ENCODE measurements at regions not wholly inside any gene's neighbourhood (a gene's known extent, or its start where the extent isn't known, plus 50 kb on each side); places are given as distances from the start of the nearest gene placed in this dataset.

DNA sequence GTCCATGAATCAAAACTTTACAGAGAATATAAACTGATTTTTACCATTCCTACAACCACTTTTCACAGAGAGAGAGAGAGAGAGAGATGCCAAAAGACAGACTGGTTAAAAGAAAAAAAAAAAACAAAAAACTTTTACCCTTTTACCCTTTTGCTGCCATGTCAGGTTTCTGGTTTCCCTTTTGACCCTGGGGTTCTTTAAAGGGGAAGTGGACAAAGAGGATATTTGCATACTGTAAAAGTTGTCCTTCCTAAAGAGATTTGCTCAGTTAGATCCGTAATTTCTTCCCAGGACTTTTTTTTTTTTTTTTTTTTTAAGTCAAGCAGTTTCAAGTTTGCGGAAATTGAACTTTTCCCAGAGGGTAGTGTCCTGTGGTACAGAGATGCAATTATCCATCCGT is 287.8 kb upstream of the RGS18 start:
- Mint-ChIP-seq H3K27ac (no peak overlapping the region), H3K9me3 (peaks cover 6% of the 10 kb centered on the region), H3K4me3 (no peak overlapping the region), H3K36me3 (no peaks in the 10 kb centered on the region), H3K4me1 (no peaks in the 10 kb centered on the region)
- no peak for DNase-seq (ENCODE audit: low spot score in 2 of 2)
- no peak for ATAC-seq

DNA sequence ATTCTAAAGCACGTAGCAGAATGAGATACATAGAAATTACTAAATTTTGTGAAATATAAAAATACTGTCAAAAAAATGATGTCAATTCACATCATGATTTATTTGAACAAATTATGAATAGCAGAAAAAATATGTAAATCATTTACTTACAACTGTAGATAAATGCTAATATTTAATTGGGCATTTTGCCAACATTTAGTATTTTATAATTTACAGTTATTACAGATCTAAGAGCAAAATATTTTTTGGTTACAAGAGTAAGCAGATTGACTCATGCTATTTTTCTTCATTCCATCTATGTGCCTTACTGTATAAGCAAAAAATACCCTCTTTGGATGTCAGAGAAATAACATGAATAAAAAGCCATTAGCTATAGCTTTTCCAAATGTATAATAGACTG is 282.3 kb upstream of the RGS18 start:
- ATAC-seq: no peak
- H3K4me1 Mint-ChIP-seq: no peaks in the 10 kb centered on the region

DNA sequence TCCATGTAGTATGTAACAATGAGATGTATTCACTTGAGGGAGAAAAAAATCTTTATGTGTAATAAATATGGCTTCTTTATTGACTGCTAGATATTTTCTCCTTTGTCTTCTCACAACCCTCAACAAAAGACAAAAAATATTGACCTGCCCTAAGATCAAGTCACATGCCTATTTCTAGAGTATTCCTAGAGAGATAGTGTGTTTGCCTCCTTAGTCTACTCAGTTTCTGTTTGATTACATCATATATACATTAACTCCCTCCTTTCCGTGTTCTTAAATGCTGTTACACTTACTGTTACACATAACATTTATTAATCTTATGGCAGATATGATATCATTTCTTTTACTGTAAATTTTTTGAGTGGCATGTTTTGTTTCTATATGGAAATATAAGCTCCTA is 281.6 kb upstream of the RGS18 start:
- H3K36me3 Mint-ChIP-seq: no peaks in the 10 kb centered on the region
- no peaks in the 10 kb centered on the region for H3K4me1 Mint-ChIP-seq
- ATAC-seq (no peak), DNase-seq (ENCODE audit: low spot score in 2 of 2) (no peak)
- peaks cover 6% of the 10 kb centered on the region for H3K9me3 Mint-ChIP-seq
- no peak overlapping the region for H3K4me3 Mint-ChIP-seq
- H3K27ac Mint-ChIP-seq: no peak overlapping the region

More for the DNA sequence above, 282.3 kb upstream of the RGS18 start:
- H3K36me3 Mint-ChIP-seq: no peaks in the 10 kb centered on the region
- H3K27ac Mint-ChIP-seq: no peak overlapping the region
- DNase-seq (ENCODE audit: low spot score in 2 of 2): no peak
- H3K4me3 Mint-ChIP-seq: no peak overlapping the region
- H3K9me3 Mint-ChIP-seq: peaks cover 4% of the 10 kb centered on the region

DNA sequence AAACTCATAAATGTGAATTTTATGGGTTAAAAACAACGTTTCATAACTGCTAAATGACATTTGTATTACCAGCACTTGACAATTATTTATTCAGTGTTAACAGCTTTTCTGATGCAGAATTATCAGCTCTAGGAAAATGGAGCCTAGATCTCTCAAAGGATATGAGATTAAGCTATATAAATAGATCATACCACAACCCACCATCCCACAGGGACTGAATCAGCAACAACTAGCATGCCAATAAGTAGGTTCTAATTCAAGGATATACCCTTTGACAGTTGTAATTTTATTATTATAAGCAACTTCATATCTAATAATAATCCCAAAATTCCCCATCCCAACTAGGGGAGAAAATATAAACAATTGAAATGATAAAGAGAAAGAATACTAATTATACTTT is 275.4 kb upstream of the RGS18 start:
- H3K27ac Mint-ChIP-seq: no peak overlapping the region
- peaks cover 3% of the 10 kb centered on the region for H3K9me3 Mint-ChIP-seq
- H3K4me1 Mint-ChIP-seq: no peaks in the 10 kb centered on the region
- ATAC-seq (no peak), DNase-seq (ENCODE audit: low spot score in 2 of 2) (no peak)
- no peaks in the 10 kb centered on the region for H3K36me3 Mint-ChIP-seq
- no peak overlapping the region for H3K4me3 Mint-ChIP-seq

GRCh38 chr1:191886977-191887376 is 271.3 kb upstream of the RGS18 start:
- H3K27ac Mint-ChIP-seq: no peak overlapping the region
- DNase-seq (ENCODE audit: low spot score in 2 of 2) (no peak), ATAC-seq (no peak)
- peaks cover 5% of the 10 kb centered on the region for H3K9me3 Mint-ChIP-seq
- H3K36me3 Mint-ChIP-seq: no peaks in the 10 kb centered on the region
- H3K4me1 Mint-ChIP-seq: no peaks in the 10 kb centered on the region
- no peak overlapping the region for H3K4me3 Mint-ChIP-seq

- DNase-seq (ENCODE audit: low spot score in 2 of 2): no peak
Observed at GRCh38 chr1:191888996-191889622, 269.2 kb upstream of the RGS18 start.

DNA sequence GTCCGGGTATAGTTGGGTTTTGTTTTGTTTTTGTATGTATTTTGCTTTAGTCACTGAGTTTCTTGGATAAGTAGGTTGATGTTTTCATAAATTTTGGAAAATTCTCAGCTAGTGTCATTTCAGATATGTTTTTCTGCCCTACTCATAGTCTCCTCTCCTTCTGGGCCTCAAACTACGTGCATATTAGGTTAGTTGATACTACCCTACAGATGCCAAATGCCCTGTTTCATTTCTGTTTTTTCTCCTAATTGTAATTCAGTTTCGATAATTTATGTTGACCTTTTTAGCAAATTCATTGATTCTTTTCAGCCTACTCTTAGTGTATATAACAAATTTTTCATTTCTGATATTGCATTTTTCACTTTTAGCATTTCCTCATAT is 268.6 kb upstream of the RGS18 start:
- H3K27ac Mint-ChIP-seq: no peak overlapping the region
- no peaks in the 10 kb centered on the region for H3K4me1 Mint-ChIP-seq
- DNase-seq (ENCODE audit: low spot score in 2 of 2) (no peak), ATAC-seq (no peak)
- no peaks in the 10 kb centered on the region for H3K36me3 Mint-ChIP-seq
- no peak overlapping the region for H3K4me3 Mint-ChIP-seq
- H3K9me3 Mint-ChIP-seq: peaks cover 9% of the 10 kb centered on the region

More at GRCh38 chr1:191888996-191889622, 269.2 kb upstream of the RGS18 start:
- Mint-ChIP-seq H3K4me3 (no peak overlapping the region), H3K36me3 (no peaks in the 10 kb centered on the region), H3K27ac (no peak overlapping the region), H3K4me1 (no peaks in the 10 kb centered on the region), H3K9me3 (peaks cover 9% of the 10 kb centered on the region)
- ATAC-seq: no peak

DNA sequence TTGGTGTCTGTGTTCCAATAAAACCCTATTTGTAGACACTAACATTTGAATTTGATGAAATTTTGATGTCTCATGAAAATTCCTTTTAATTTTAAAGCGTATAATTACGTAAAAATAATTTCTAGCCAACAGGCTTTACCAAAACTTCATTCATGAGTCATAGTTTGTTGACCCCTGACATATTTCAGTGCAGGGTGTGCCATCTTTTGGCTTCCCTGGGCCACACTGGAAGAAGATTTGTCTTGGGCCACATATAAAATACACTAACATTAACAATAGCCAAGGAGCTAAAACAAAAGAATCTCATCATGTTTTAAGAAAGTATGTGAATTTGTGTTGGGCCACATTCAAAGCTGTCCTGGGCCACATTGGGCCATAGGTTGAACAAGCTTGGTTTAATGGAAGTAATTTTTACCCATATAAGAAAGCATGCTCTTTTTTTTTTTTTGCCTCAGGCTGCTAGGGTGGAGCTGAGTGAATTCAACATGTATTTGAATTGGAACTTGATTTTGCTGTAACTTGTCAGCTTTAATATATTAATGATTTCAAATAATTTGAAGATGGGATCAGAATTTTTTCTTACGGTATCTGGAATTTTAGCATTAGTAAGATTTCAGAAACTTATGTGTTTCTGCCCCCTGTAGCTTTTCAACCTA is 267.7 kb upstream of the RGS18 start:
- ATAC-seq (no peak), DNase-seq (ENCODE audit: low spot score in 2 of 2) (no peak)
- no peaks in the 10 kb centered on the region for H3K4me1 Mint-ChIP-seq
- no peak overlapping the region for H3K27ac Mint-ChIP-seq
- no peak overlapping the region for H3K4me3 Mint-ChIP-seq
- no peaks in the 10 kb centered on the region for H3K36me3 Mint-ChIP-seq
- peaks cover 9% of the 10 kb centered on the region for H3K9me3 Mint-ChIP-seq

GRCh38 chr1:191892716-191893115 is 265.5 kb upstream of the RGS18 start:
- H3K9me3 Mint-ChIP-seq: peaks cover 9% of the 10 kb centered on the region
- ATAC-seq (no peak), DNase-seq (ENCODE audit: low spot score in 2 of 2) (no peak)
- no peak overlapping the region for H3K4me3 Mint-ChIP-seq
- no peak overlapping the region for H3K27ac Mint-ChIP-seq
- H3K4me1 Mint-ChIP-seq: no peaks in the 10 kb centered on the region
- H3K36me3 Mint-ChIP-seq: no peaks in the 10 kb centered on the region

DNA sequence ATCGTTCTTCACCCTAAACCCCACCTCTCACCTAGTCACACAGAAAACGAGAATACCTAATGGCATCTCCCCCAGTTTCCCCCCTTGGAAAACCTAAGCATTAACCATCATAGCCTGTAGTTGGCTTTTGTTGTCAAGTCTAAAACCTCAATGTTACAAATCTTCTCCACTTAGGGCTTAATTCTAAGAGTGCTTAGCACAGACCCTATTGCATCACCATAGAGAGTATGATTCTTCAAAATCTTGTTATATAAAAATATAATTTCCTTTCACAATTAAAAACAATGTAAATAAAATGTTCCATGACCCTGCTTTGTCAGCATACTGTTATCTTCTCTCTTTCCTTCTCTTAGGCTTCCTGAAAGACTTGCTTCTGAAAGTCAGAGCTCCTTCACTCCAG is 263.2 kb upstream of the RGS18 start:
- H3K9me3 Mint-ChIP-seq: peaks cover 13% of the 10 kb centered on the region
- no peak overlapping the region for H3K27ac Mint-ChIP-seq
- no peak for DNase-seq (ENCODE audit: low spot score in 2 of 2)

DNA sequence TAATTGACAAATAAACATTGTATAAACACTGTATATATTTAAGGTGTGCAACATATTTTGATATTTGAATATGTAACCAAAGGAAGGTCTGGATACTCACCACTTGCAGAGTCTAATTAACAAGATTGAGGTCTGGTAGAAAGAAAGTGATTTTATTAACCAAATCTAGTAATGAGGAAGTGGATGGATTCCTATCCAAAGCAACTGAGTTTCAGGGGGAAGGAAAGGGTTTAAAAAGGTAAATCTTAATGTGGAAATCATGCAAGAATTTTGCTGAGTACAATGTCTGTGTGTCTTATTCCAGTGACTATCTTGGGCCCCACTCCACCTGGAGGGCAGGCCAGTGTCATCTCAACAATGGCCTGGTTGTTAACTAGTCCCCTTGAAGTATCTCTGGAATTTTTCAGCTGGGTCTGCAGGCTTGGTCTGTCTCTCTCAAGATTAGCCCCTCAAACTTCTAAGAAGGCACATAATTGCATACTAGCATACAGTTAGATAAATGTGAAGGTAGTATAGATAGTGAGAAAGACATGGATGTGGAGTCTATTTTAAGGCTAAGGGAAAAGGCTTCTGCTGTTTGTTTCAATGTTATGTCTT is 262.7 kb upstream of the RGS18 start:
- DNase-seq (ENCODE audit: low spot score in 2 of 2): no peak
- no peak for ATAC-seq
- Mint-ChIP-seq H3K27ac (no peak overlapping the region), H3K4me1 (no peaks in the 10 kb centered on the region), H3K4me3 (no peak overlapping the region), H3K9me3 (peaks cover 14% of the 10 kb centered on the region), H3K36me3 (no peaks in the 10 kb centered on the region)

More for the DNA sequence above, 263.2 kb upstream of the RGS18 start:
- no peaks in the 10 kb centered on the region for H3K4me1 Mint-ChIP-seq
- H3K4me3 Mint-ChIP-seq: no peak overlapping the region
- ATAC-seq: no peak
- H3K36me3 Mint-ChIP-seq: no peaks in the 10 kb centered on the region

GRCh38 chr1:191897134-191897533 is 261.1 kb upstream of the RGS18 start:
- H3K4me3 Mint-ChIP-seq: no peak overlapping the region
- no peaks in the 10 kb centered on the region for H3K4me1 Mint-ChIP-seq
- H3K36me3 Mint-ChIP-seq: no peaks in the 10 kb centered on the region
- H3K27ac Mint-ChIP-seq: no peak overlapping the region
- peaks cover 21% of the 10 kb centered on the region for H3K9me3 Mint-ChIP-seq
- no peak for ATAC-seq
- no peak for DNase-seq (ENCODE audit: low spot score in 2 of 2)

GRCh38 chr1:191901651-191902050 is 256.6 kb upstream of the RGS18 start:
- ATAC-seq (no peak), DNase-seq (ENCODE audit: low spot score in 2 of 2) (no peak)
- H3K36me3 Mint-ChIP-seq: no peaks in the 10 kb centered on the region
- no peak overlapping the region for H3K27ac Mint-ChIP-seq
- no peaks in the 10 kb centered on the region for H3K4me1 Mint-ChIP-seq
- peaks cover 16% of the 10 kb centered on the region for H3K9me3 Mint-ChIP-seq
- H3K4me3 Mint-ChIP-seq: no peak overlapping the region

GRCh38 chr1:191904991-191905390 is 253.3 kb upstream of the RGS18 start:
- DNase-seq (ENCODE audit: low spot score in 2 of 2): no peak
- Mint-ChIP-seq H3K4me3 (no peak overlapping the region), H3K4me1 (no peaks in the 10 kb centered on the region), H3K9me3 (peaks cover 16% of the 10 kb centered on the region), H3K36me3 (no peaks in the 10 kb centered on the region), H3K27ac (no peak overlapping the region)
- ATAC-seq: no peak

GRCh38 chr1:191905781-191906180 is 252.5 kb upstream of the RGS18 start:
- H3K4me1 Mint-ChIP-seq: no peaks in the 10 kb centered on the region
- no peak overlapping the region for H3K27ac Mint-ChIP-seq
- no peak overlapping the region for H3K4me3 Mint-ChIP-seq
- no peaks in the 10 kb centered on the region for H3K36me3 Mint-ChIP-seq
- DNase-seq (ENCODE audit: low spot score in 2 of 2): no peak
- no peak for ATAC-seq
- H3K9me3 Mint-ChIP-seq: peaks cover 16% of the 10 kb centered on the region

- H3K36me3 Mint-ChIP-seq: no peaks in the 10 kb centered on the region
- ATAC-seq (no peak), DNase-seq (ENCODE audit: low spot score in 2 of 2) (no peak)
- H3K4me3 Mint-ChIP-seq: no peak overlapping the region
- no peak overlapping the region for H3K27ac Mint-ChIP-seq
- H3K4me1 Mint-ChIP-seq: no peaks in the 10 kb centered on the region
- peaks cover 15% of the 10 kb centered on the region for H3K9me3 Mint-ChIP-seq
Observed at GRCh38 chr1:191907121-191907520, 251.1 kb upstream of the RGS18 start.
